AG08395 (cell line): ENCODE measurements at regions not wholly inside any gene's neighbourhood (a gene's known extent, or its start where the extent isn't known, plus 50 kb on each side); places are given as distances from the start of the nearest gene placed in this dataset.

Experiments used
- DNase-seq: peaks from one replicate; pipeline ENCODE4 v3.0.0; 2012; ENCODE audit warnings: mixed read lengths, low spot score

GRCh38 chr20:21836346-21836745 is 130.9 kb downstream of the PAX1 start:
- no peak for DNase-seq

GRCh38 chr20:21835042-21835441 is 129.6 kb downstream of the PAX1 start:
- DNase-seq = no peak

- DNase-seq = no peak
Measured at GRCh38 chr20:21832442-21833385, 127.2 kb downstream of the PAX1 start.

- no peak for DNase-seq
Measured at GRCh38 chr20:21826976-21827375, 121.5 kb downstream of the PAX1 start.

- no peak for DNase-seq
Measured at GRCh38 chr20:21821358-21821757, 115.9 kb downstream of the PAX1 start.

GRCh38 chr20:21820688-21821087 is 115.2 kb downstream of the PAX1 start:
- no peak for DNase-seq

- DNase-seq = no peak
Measured at GRCh38 chr20:21820045-21820444, 114.6 kb downstream of the PAX1 start.

- DNase-seq = no peak
Measured at GRCh38 chr20:21812379-21812778, 106.9 kb downstream of the PAX1 start.

- no peak for DNase-seq
Measured at GRCh38 chr20:21809961-21810523, 104.6 kb downstream of the PAX1 start.

- DNase-seq = no peak
Measured at GRCh38 chr20:21808863-21809664, 103.6 kb downstream of the PAX1 start.

- no peak for DNase-seq
Measured at GRCh38 chr20:21808139-21808538, 102.7 kb downstream of the PAX1 start.

- DNase-seq = no peak
Measured at GRCh38 chr20:21804802-21805201, 99.3 kb downstream of the PAX1 start.

GRCh38 chr20:21801193-21801592 is 95.7 kb downstream of the PAX1 start:
- no peak for DNase-seq

- no peak for DNase-seq
Measured at GRCh38 chr20:21798384-21798783, 92.9 kb downstream of the PAX1 start.

- no peak for DNase-seq
Measured at GRCh38 chr20:21796059-21796458, 90.6 kb downstream of the PAX1 start.

GRCh38 chr20:21788082-21788481 is 82.6 kb downstream of the PAX1 start:
- no peak for DNase-seq

- DNase-seq = no peak
Measured at GRCh38 chr20:21781446-21782075, 76.1 kb downstream of the PAX1 start.

GRCh38 chr20:21780528-21780927 is 75.1 kb downstream of the PAX1 start:
- DNase-seq = no peak
